SU-DHL-6 (cell line): ENCODE measurements at regions not wholly inside any gene's neighbourhood (a gene's known extent, or its start where the extent isn't known, plus 50 kb on each side); places are given as distances from the start of the nearest gene placed in this dataset.

Source experiments
- H2AFZ ChIP-seq: fragments of 200-600 bp; sonication (generic); 2 replicates; pipeline ENCODE4 v1.6.1; 2014; ENCODE audit warnings: low read depth, mild to moderate bottlenecking, moderate library complexity, mixed read lengths, antibody characterized with exemption, low read length; ENCODE audit not compliant: severe bottlenecking
- H3F3A ChIP-seq: fragments of 200-600 bp; shearing (Covaris generic); 2 replicates; pipeline ENCODE4 v1.6.0; 2016; ENCODE audit warnings: antibody characterized with exemption, mild to moderate bottlenecking; ENCODE audit not compliant: insufficient read depth
- H3K27ac ChIP-seq: fragments of 200-600 bp; sonication (generic); 2 replicates; pipeline ENCODE4 v1.5.1; 2016; ENCODE audit warnings: low read depth, mild to moderate bottlenecking, low read length, moderate library complexity, mixed read lengths
- H3K27me3 ChIP-seq: fragments of 200-600 bp; sonication (generic), shearing (Covaris generic); 2 replicates; pipeline ENCODE4 v1.6.0; 2014; ENCODE audit warnings: mild to moderate bottlenecking, low read length
- H3K36me3 ChIP-seq: fragments of 200-600 bp; sonication (generic); 2 replicates; pipeline ENCODE4 v1.6.1; 2014; ENCODE audit warnings: mild to moderate bottlenecking, low read length, mixed read lengths
- H3K4me2 ChIP-seq: fragments of 300-600, 200-600 bp; shearing (Covaris generic), sonication (generic); 2 replicates; pipeline ENCODE4 v1.6.0; 2014; ENCODE audit warnings: low read length, low read depth, mild to moderate bottlenecking; ENCODE audit not compliant: poor library complexity, severe bottlenecking
- H3K4me3 ChIP-seq: fragments of 200-600 bp; sonication (generic); 2 replicates; pipeline ENCODE4 v1.5.1; 2014; ENCODE audit warnings: antibody characterized with exemption, low read length, mild to moderate bottlenecking, mixed read lengths; ENCODE audit not compliant: insufficient read depth, poor library complexity, severe bottlenecking
- H3K79me2 ChIP-seq: fragments of 200-600 bp; sonication (generic); 2 replicates; pipeline ENCODE4 v1.6.1; 2014; ENCODE audit warnings: mild to moderate bottlenecking, low read length, moderate library complexity; ENCODE audit not compliant: insufficient read depth
- H3K9ac ChIP-seq: fragments of 200-600 bp; sonication (generic); 2 replicates; pipeline ENCODE4 v1.7.0; 2014; ENCODE audit warnings: mild to moderate bottlenecking, low read length
- H3K9me2 ChIP-seq: fragments of 200-600 bp; sonication (generic); replicated peaks from 2 replicates; pipeline ENCODE4 v1.6.1; 2014; ENCODE audit warnings: low read length; ENCODE audit not compliant: insufficient read depth
- H3K9me3 ChIP-seq: fragments of 200-600 bp; sonication (generic); 2 replicates; pipeline ENCODE4 v1.6.1; 2014; ENCODE audit warnings: low read length, mixed read lengths; ENCODE audit not compliant: insufficient read depth
- H4K20me1 ChIP-seq: fragments of 200-600 bp; sonication (generic); 2 replicates; pipeline ENCODE4 v1.6.1; 2014; ENCODE audit warnings: low read depth, mild to moderate bottlenecking, antibody characterized with exemption, low read length, moderate library complexity, mixed read lengths
- EZH2phosphoT487 ChIP-seq: fragments of 200-600 bp; sonication (generic), shearing (Covaris generic); conservative IDR thresholded peaks from 2 replicates; pipeline ENCODE4 v1.6.1; 2018; ENCODE audit warnings: mild to moderate bottlenecking, antibody characterized with exemption, low read length, moderate library complexity, mixed read lengths
- TF ChIP-seq, protein P1 (sequence below): fragments of 200-600 bp; sonication (generic); IDR thresholded peaks from one replicate; pipeline ENCODE4 v1.5.1; 2017; ENCODE audit warnings: antibody characterized with exemption, mild to moderate bottlenecking, low read length, moderate library complexity; ENCODE audit not compliant: insufficient read depth, poor library complexity, severe bottlenecking

DNA sequence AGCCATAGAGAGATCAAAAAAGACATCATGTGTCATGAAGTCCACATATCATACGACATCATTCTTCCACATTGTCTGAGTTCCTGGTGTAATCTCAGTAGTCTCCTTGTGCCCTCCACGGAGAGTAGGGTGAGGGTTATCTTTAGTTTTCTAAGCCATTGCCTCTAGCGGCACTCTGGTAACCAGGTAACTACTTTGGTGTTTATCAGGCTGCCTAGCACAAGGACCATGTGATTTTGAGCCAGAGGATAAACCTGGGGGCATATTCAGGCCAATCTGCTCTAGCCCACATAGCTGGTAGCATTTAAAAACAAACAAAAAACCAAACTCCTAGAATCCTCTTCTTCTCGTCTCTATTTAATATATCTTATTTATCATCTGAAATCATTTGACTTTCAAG, 147.4 kb downstream of the GDAP2 start:
- H3F3A ChIP-seq = no peaks in the 10 kb centered on the region
- no peaks in the 10 kb centered on the region for H3K27me3 ChIP-seq
- H3K9me3 ChIP-seq = no peaks in the 10 kb centered on the region
- no peak overlapping the region for H3K4me3 ChIP-seq
- H3K36me3 ChIP-seq = no peaks in the 10 kb centered on the region
- H3K79me2 ChIP-seq = no peaks in the 10 kb centered on the region
- H2AFZ ChIP-seq = no peak overlapping the region
- H3K9ac ChIP-seq = no peak overlapping the region
- no peaks in the 10 kb centered on the region for H4K20me1 ChIP-seq
- no peak for TF ChIP-seq EZH2phosphoT487
- no peaks in the 10 kb centered on the region for H3K9me2 ChIP-seq
- no peak overlapping the region for H3K4me2 ChIP-seq
- no peak overlapping the region for H3K27ac ChIP-seq

DNA sequence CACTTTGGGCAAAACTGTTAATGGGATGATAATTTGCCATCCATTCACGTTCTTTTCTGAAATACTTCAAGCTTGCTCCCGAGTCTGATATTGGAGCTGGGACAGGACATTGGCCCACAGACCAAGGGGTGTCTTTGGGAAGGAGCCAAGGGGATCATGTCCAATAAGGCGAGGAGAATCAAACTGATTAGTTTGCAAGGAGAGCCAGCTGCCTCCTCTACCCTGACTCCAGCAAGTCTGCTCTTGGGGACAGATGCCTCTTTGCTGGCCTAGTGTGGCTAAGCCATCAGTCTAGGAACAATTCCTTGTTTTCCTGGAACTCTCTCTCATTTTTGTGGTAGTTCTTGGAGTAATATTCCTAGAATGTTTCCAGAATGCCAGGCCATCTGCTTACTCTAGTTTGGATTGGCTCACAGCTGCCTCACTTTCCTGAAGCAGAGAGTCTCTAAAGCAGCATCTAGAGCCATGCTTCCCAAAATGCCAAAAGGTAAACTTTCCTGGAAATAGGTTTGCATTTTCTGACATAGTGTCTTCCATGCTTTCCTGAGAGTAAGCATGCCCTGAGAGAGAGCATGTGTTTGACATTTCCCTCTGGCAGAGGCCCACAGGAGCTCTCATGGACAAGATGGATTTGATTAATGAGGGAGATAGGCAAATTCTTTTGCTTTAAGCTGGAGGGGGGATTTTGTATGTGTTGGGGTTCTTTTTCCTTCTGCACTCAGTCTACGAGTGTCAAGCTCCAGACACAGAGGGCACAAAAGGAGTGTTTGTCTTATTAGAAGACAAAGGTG, 145.6 kb downstream of the GDAP2 start:
- H3K27ac ChIP-seq = no peak overlapping the region
- no peaks in the 10 kb centered on the region for H3F3A ChIP-seq
- TF ChIP-seq, protein P1, sequence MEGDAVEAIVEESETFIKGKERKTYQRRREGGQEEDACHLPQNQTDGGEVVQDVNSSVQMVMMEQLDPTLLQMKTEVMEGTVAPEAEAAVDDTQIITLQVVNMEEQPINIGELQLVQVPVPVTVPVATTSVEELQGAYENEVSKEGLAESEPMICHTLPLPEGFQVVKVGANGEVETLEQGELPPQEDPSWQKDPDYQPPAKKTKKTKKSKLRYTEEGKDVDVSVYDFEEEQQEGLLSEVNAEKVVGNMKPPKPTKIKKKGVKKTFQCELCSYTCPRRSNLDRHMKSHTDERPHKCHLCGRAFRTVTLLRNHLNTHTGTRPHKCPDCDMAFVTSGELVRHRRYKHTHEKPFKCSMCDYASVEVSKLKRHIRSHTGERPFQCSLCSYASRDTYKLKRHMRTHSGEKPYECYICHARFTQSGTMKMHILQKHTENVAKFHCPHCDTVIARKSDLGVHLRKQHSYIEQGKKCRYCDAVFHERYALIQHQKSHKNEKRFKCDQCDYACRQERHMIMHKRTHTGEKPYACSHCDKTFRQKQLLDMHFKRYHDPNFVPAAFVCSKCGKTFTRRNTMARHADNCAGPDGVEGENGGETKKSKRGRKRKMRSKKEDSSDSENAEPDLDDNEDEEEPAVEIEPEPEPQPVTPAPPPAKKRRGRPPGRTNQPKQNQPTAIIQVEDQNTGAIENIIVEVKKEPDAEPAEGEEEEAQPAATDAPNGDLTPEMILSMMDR = no peak
- no peak for TF ChIP-seq EZH2phosphoT487
- H3K4me3 ChIP-seq = no peak overlapping the region
- H3K9me3 ChIP-seq = no peaks in the 10 kb centered on the region
- H4K20me1 ChIP-seq = no peaks in the 10 kb centered on the region
- H3K4me2 ChIP-seq = no peak overlapping the region
- no peaks in the 10 kb centered on the region for H3K79me2 ChIP-seq
- H3K27me3 ChIP-seq = no peaks in the 10 kb centered on the region
- no peak overlapping the region for H3K9ac ChIP-seq
- H3K36me3 ChIP-seq = no peaks in the 10 kb centered on the region
- H3K9me2 ChIP-seq = no peaks in the 10 kb centered on the region
- H2AFZ ChIP-seq = no peak overlapping the region

- no peaks in the 10 kb centered on the region for H3K9me3 ChIP-seq
- no peaks in the 10 kb centered on the region for H4K20me1 ChIP-seq
- no peak overlapping the region for H3K9ac ChIP-seq
- H3K9me2 ChIP-seq = no peaks in the 10 kb centered on the region
- no peaks in the 10 kb centered on the region for H3K27me3 ChIP-seq
- no peak overlapping the region for H3K4me3 ChIP-seq
- no peak overlapping the region for H3K4me2 ChIP-seq
- no peak for TF ChIP-seq EZH2phosphoT487
- TF ChIP-seq, protein P1 = no peak
- H3K79me2 ChIP-seq = no peaks in the 10 kb centered on the region
- no peak overlapping the region for H2AFZ ChIP-seq
- no peaks in the 10 kb centered on the region for H3F3A ChIP-seq
- H3K27ac ChIP-seq = no peak overlapping the region
- H3K36me3 ChIP-seq = no peaks in the 10 kb centered on the region
Measured at GRCh38 chr1:117788014-117788413, 141.4 kb downstream of the GDAP2 start.

- H2AFZ ChIP-seq = no peak overlapping the region
- H3K27me3 ChIP-seq = no peaks in the 10 kb centered on the region
Measured at GRCh38 chr1:117793413-117793812, 136.0 kb downstream of the GDAP2 start.

More at GRCh38 chr1:117793413-117793812, 136.0 kb downstream of the GDAP2 start:
- H3K9ac ChIP-seq = no peak overlapping the region
- no peak overlapping the region for H3K4me3 ChIP-seq
- no peaks in the 10 kb centered on the region for H3K36me3 ChIP-seq
- no peaks in the 10 kb centered on the region for H3K9me2 ChIP-seq
- no peak overlapping the region for H3K4me2 ChIP-seq
- H3K9me3 ChIP-seq = no peaks in the 10 kb centered on the region
- no peaks in the 10 kb centered on the region for H3F3A ChIP-seq
- no peaks in the 10 kb centered on the region for H4K20me1 ChIP-seq
- H3K79me2 ChIP-seq = no peaks in the 10 kb centered on the region
- no peak overlapping the region for H3K27ac ChIP-seq
- no peak for TF ChIP-seq EZH2phosphoT487
- TF ChIP-seq, protein P1 = no peak
